ENCODE measurements at regions not wholly inside any gene's neighbourhood (a gene's known extent, or its start where the extent isn't known, plus 50 kb on each side); places are given as distances from the start of the nearest gene placed in this dataset.

DNA sequence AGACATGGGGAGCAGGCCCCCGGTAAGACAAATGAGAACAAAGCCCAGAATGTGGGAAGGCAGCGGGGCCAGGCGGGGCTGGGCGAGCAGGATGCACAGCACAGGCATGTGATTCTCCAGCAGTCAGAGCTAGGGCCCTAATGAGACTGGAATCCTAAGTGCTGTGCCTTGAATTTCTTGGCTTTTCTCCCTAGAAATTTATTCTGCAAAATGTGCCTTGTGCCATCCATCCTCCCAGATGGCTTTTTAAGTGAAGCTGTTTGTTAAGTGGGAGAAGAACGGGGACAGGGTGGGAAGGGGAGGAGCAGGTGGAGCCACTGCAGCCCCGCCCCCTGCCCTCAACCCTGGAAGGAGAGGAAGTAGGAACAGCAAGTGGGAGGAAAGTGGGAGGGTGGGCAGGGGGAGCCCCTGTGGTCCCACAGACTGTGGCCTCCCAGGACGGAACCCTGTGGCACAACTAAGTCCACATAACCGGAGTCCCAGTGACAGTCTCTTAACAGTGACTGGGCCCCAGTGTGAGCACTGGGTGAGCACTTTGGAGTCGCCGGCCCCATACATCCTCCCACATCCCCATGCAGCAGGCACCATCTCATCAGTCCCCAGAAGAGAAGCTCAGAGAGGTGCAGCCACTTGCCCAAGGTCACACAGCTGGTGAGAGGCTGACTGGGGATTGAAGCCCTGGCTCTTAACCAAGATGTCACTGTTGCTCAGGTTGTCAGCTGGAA, 216.9 kb downstream of the MATN1 start:
- TF ChIP-seq JUND (IDR thresholded peaks at IDR 0.05) (no peak), HNF4G (IDR thresholded peaks at IDR 0.05) (no peak)
- TF ChIP-seq, protein P1, sequence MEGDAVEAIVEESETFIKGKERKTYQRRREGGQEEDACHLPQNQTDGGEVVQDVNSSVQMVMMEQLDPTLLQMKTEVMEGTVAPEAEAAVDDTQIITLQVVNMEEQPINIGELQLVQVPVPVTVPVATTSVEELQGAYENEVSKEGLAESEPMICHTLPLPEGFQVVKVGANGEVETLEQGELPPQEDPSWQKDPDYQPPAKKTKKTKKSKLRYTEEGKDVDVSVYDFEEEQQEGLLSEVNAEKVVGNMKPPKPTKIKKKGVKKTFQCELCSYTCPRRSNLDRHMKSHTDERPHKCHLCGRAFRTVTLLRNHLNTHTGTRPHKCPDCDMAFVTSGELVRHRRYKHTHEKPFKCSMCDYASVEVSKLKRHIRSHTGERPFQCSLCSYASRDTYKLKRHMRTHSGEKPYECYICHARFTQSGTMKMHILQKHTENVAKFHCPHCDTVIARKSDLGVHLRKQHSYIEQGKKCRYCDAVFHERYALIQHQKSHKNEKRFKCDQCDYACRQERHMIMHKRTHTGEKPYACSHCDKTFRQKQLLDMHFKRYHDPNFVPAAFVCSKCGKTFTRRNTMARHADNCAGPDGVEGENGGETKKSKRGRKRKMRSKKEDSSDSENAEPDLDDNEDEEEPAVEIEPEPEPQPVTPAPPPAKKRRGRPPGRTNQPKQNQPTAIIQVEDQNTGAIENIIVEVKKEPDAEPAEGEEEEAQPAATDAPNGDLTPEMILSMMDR (IDR thresholded peaks at IDR 0.05; ENCODE audit: low read depth, low read length, missing input control): no peak

DNA sequence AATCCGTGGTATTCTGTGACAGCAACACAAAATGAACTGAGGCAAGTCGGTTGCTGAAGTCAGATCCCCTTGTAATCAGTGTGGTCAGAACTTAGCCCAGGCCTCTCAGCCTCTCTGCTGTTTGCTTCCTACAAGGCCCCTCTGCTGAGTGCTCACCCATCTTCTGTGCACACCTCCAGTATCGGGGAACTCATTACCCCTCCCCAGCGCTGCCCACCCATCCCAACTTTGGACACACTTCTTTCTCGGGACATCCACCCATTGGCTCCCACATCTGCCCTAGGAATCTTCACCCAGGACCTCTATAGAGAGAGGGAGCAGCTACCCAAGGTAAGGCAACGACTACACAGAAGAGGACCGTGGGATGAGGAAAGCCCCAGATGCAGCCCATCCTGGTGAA, 217.5 kb downstream of the MATN1 start:
- no peak for DNase-seq (ENCODE audit: low spot score)
- TF ChIP-seq, protein P2, sequence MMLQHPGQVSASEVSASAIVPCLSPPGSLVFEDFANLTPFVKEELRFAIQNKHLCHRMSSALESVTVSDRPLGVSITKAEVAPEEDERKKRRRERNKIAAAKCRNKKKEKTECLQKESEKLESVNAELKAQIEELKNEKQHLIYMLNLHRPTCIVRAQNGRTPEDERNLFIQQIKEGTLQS (IDR thresholded peaks at IDR 0.05): no peak
- TF ChIP-seq YY1 (IDR thresholded peaks at IDR 0.05) (no peak), EGR1 (IDR thresholded peaks at IDR 0.05; ENCODE audit: low read depth in 2 of 2) (no peak), RAD21 (IDR thresholded peaks at IDR 0.05) (no peak), HNF4G (IDR thresholded peaks at IDR 0.05) (no peak), FOXA2 (IDR thresholded peaks at IDR 0.05) (no peak), RXRA (IDR thresholded peaks at IDR 0.05) (no peak), NR2F2 (IDR thresholded peaks at IDR 0.05) (no peak), FOXA1 (IDR thresholded peaks at IDR 0.05) (no peak), TAF1 (conservative IDR thresholded peaks at IDR 0.05) (no peak), JUND (IDR thresholded peaks at IDR 0.05) (no peak)
- TF ChIP-seq, protein P3, sequence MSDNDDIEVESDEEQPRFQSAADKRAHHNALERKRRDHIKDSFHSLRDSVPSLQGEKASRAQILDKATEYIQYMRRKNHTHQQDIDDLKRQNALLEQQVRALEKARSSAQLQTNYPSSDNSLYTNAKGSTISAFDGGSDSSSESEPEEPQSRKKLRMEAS (IDR thresholded peaks at IDR 0.05): no peak
- TF ChIP-seq, protein P4, sequence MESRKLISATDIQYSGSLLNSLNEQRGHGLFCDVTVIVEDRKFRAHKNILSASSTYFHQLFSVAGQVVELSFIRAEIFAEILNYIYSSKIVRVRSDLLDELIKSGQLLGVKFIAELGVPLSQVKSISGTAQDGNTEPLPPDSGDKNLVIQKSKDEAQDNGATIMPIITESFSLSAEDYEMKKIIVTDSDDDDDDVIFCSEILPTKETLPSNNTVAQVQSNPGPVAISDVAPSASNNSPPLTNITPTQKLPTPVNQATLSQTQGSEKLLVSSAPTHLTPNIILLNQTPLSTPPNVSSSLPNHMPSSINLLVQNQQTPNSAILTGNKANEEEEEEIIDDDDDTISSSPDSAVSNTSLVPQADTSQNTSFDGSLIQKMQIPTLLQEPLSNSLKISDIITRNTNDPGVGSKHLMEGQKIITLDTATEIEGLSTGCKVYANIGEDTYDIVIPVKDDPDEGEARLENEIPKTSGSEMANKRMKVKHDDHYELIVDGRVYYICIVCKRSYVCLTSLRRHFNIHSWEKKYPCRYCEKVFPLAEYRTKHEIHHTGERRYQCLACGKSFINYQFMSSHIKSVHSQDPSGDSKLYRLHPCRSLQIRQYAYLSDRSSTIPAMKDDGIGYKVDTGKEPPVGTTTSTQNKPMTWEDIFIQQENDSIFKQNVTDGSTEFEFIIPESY (IDR thresholded peaks at IDR 0.05): no peak
- Histone ChIP-seq H3K9me3 (ENCODE audit: control insufficient read depth in 4 of 4, low read length in 3 of 4) (no peaks in the 10 kb centered on the region), H3K4me1 (ENCODE audit: control insufficient read depth in 4 of 4, insufficient read depth in 4 of 4, low read length in 3 of 4) (no peaks in the 10 kb centered on the region), H3K9ac (ENCODE audit: low read depth in 1 of 2, low read length in 2 of 2) (no peak overlapping the region), H3K4me3 (ENCODE audit: low read depth in 1 of 3, low read length in 3 of 3) (no peak overlapping the region), H3K36me3 (ENCODE audit: control insufficient read depth in 4 of 4, insufficient read depth in 3 of 4, low read depth in 1 of 4, low read length in 3 of 4) (no peaks in the 10 kb centered on the region), H3K27ac (ENCODE audit: low read depth in 1 of 2, low read length in 2 of 2) (no peak overlapping the region), H3K27me3 (ENCODE audit: control insufficient read depth in 4 of 4, insufficient read depth in 4 of 4, low read length in 3 of 4) (no peaks in the 10 kb centered on the region)
- WGBS: 86% methylated on average over 7 of the region's 7 CpGs

More for the DNA sequence above, 216.9 kb downstream of the MATN1 start:
- 78% methylated on average over 10 of the region's 10 CpGs for WGBS
- H3K27me3 ChIP-seq (ENCODE audit: control insufficient read depth in 4 of 4, insufficient read depth in 4 of 4, low read length in 3 of 4): no peaks in the 10 kb centered on the region
- no peaks in the 10 kb centered on the region for H3K36me3 ChIP-seq (ENCODE audit: control insufficient read depth in 4 of 4, insufficient read depth in 3 of 4, low read depth in 1 of 4, low read length in 3 of 4)
- H3K9me3 ChIP-seq (ENCODE audit: control insufficient read depth in 4 of 4, low read length in 3 of 4): no peaks in the 10 kb centered on the region
- no peak overlapping the region for H3K27ac ChIP-seq (ENCODE audit: low read depth in 1 of 2, low read length in 2 of 2)
- H3K4me3 ChIP-seq (ENCODE audit: low read depth in 1 of 3, low read length in 3 of 3): no peak overlapping the region
- H3K4me1 ChIP-seq (ENCODE audit: control insufficient read depth in 4 of 4, insufficient read depth in 4 of 4, low read length in 3 of 4): no peaks in the 10 kb centered on the region
- no peak overlapping the region for H3K9ac ChIP-seq (ENCODE audit: low read depth in 1 of 2, low read length in 2 of 2)
- DNase-seq (ENCODE audit: low spot score): no peak

DNA sequence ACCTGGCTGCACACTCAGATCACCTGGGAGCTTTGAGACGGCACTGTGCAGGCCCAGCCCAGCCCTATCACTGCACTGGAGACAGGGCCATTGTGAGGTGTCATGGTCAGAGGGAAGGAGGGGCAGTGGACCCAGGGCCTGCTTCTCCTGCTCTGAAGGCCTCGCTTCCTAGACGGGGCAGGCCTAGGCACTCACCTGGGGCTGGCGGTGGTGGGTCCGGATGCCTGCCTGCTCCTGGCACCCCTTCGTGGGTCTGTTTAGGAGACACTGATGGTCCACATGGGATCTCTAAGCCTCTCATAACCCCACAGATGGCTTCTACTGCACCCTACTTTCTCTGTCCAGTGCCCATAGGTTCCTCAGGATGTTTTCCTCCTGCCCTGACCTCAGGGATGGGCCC, 230.9 kb downstream of the MATN1 start:
- Histone ChIP-seq H3K27ac (ENCODE audit: low read depth in 1 of 2, low read length in 2 of 2) (no peak overlapping the region), H3K36me3 (ENCODE audit: control insufficient read depth in 4 of 4, insufficient read depth in 3 of 4, low read depth in 1 of 4, low read length in 3 of 4) (no peaks in the 10 kb centered on the region), H3K9me3 (ENCODE audit: control insufficient read depth in 4 of 4, low read length in 3 of 4) (no peaks in the 10 kb centered on the region), H3K27me3 (ENCODE audit: control insufficient read depth in 4 of 4, insufficient read depth in 4 of 4, low read length in 3 of 4) (no peaks in the 10 kb centered on the region), H3K9ac (ENCODE audit: low read depth in 1 of 2, low read length in 2 of 2) (no peak overlapping the region), H3K4me1 (ENCODE audit: control insufficient read depth in 4 of 4, insufficient read depth in 4 of 4, low read length in 3 of 4) (no peaks in the 10 kb centered on the region), H3K4me3 (ENCODE audit: low read depth in 1 of 3, low read length in 3 of 3) (no peak overlapping the region)
- no peak for DNase-seq (ENCODE audit: low spot score)
- no peak for TF ChIP-seq FOXA2 (IDR thresholded peaks at IDR 0.05)
- TF ChIP-seq RAD21 (IDR thresholded peaks at IDR 0.05): no peak
- no peak for TF ChIP-seq TAF1 (conservative IDR thresholded peaks at IDR 0.05)
- TF ChIP-seq, protein P4 (IDR thresholded peaks at IDR 0.05): no peak
- 74% methylated on average over 6 of the region's 6 CpGs for WGBS
